ENCODE measurements at regions not wholly inside any gene's neighbourhood (a gene's known extent, or its start where the extent isn't known, plus 50 kb on each side); places are given as distances from the start of the nearest gene placed in this dataset.

DNA sequence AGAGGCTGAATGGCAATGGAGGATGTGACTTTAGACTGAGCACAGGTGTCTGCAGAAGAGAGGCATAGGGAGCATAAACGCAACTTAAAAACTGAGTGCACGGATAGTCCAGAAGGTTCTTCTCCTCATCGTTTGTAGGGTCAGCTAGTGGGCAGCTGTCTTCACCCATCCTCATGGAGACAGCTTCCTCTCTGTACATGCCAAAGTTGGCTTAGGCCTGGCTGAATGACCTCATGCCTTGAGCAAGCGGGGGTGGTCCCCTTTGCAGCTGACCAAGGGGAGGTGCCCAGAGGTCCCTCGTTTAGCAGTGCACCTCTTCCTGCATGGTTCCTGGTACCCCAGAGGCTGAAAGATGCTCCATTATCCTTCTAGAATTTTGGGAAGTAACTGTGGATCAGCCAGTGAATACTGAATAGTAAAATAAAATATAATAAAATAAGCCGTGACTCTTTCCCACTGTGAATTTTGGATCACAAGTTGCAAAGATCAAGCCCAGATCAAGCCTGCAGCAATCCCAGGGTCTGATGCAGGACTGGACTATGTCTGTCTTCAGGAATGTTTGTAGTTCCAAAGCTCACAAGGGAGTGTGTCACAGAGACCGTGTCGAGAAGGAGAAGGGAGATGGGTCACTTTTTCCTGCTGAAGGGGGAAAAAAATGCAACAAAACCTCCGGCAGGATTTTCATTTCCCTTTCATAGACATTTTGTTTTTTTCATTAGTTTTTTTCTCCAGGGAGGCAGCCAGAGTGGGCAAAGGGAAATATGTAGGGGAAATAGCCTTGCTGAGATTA, 295.3 kb upstream of the MKI67 start:
- TF ChIP-seq, protein P1, sequence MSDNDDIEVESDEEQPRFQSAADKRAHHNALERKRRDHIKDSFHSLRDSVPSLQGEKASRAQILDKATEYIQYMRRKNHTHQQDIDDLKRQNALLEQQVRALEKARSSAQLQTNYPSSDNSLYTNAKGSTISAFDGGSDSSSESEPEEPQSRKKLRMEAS (IDR thresholded peaks at IDR 0.05; ENCODE audit: insufficient read depth, insufficient read length) = no peak
- TF ChIP-seq POLR2A (IDR thresholded peaks at IDR 0.05; ENCODE audit: low read depth, low read length) (no peak), POLR2AphosphoS5 (IDR thresholded peaks at IDR 0.05; ENCODE audit: insufficient read depth, low read depth, low read length) (no peak), MYC (IDR thresholded peaks at IDR 0.05; ENCODE audit: low read depth, low read length) (no peak), EZH2 (IDR thresholded peaks at IDR 0.05; ENCODE audit: borderline replicate concordance, low read depth, low read length, severe bottlenecking) (no peak), JUN (IDR thresholded peaks at IDR 0.05; ENCODE audit: borderline replicate concordance, insufficient read depth, insufficient read length, low read depth) (no peak)
- TF ChIP-seq, protein P2, sequence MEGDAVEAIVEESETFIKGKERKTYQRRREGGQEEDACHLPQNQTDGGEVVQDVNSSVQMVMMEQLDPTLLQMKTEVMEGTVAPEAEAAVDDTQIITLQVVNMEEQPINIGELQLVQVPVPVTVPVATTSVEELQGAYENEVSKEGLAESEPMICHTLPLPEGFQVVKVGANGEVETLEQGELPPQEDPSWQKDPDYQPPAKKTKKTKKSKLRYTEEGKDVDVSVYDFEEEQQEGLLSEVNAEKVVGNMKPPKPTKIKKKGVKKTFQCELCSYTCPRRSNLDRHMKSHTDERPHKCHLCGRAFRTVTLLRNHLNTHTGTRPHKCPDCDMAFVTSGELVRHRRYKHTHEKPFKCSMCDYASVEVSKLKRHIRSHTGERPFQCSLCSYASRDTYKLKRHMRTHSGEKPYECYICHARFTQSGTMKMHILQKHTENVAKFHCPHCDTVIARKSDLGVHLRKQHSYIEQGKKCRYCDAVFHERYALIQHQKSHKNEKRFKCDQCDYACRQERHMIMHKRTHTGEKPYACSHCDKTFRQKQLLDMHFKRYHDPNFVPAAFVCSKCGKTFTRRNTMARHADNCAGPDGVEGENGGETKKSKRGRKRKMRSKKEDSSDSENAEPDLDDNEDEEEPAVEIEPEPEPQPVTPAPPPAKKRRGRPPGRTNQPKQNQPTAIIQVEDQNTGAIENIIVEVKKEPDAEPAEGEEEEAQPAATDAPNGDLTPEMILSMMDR (IDR thresholded peaks at IDR 0.05; ENCODE audit: extremely low read depth in 1 of 2, insufficient read depth in 1 of 2, low read depth in 1 of 2, low read length in 2 of 2) = no peak
